Neural cell (in vitro differentiated cells): ENCODE measurements at regions not wholly inside any gene's neighbourhood (a gene's known extent, or its start where the extent isn't known, plus 50 kb on each side); places are given as distances from the start of the nearest gene placed in this dataset.

Experiments
- H2AFZ ChIP-seq: fragments of 200-600, 300-800 bp; sonication (generic), shearing (Covaris generic); 2 replicates; pipeline ENCODE4 v1.6.0; 2014; ENCODE audit warnings: low read depth, mild to moderate bottlenecking, antibody characterized with exemption, low read length, moderate library complexity
- H3F3A ChIP-seq: fragments of 200-600 bp; shearing (Covaris generic); 2 replicates; pipeline ENCODE4 v1.6.1; 2016; ENCODE audit warnings: mild to moderate bottlenecking, moderate library complexity, mixed read lengths, antibody characterized with exemption, low read length; ENCODE audit not compliant: insufficient read depth, poor library complexity, severe bottlenecking
- H3K27ac ChIP-seq: fragments of 200-600, 300-800 bp; sonication (generic), shearing (Covaris generic); 2 replicates; pipeline ENCODE4 v1.5.1; 2014; ENCODE audit warnings: mild to moderate bottlenecking, low read length, moderate library complexity
- H3K27me3 ChIP-seq: fragments of 300-800, 200-600 bp; sonication (generic), shearing (Covaris generic); 2 replicates; pipeline ENCODE4 v1.6.0; 2014; ENCODE audit warnings: mild to moderate bottlenecking, low read depth, low read length, moderate library complexity; ENCODE audit not compliant: insufficient read depth
- H3K36me3 ChIP-seq: fragments of 300-800, 200-600 bp; sonication (generic), shearing (Covaris generic); 2 replicates; pipeline ENCODE4 v1.5.1; 2014; ENCODE audit warnings: mild to moderate bottlenecking, antibody characterized with exemption, low read length, moderate library complexity; ENCODE audit not compliant: insufficient read depth
- H3K4me2 ChIP-seq: fragments of 300-800, 200-600 bp; sonication (generic), shearing (Covaris generic); 2 replicates; pipeline ENCODE4 v1.6.0; 2014; ENCODE audit warnings: mild to moderate bottlenecking, low read length
- H3K4me3 ChIP-seq: fragments of 300-800, 200-600 bp; sonication (generic), shearing (Covaris generic); 2 replicates; pipeline ENCODE4 v1.5.1; 2014; ENCODE audit warnings: mild to moderate bottlenecking, low read length, moderate library complexity
- H3K79me2 ChIP-seq: fragments of 200-600 bp; shearing (Covaris generic); replicated peaks from 2 replicates; pipeline ENCODE4 v1.6.0; 2014; ENCODE audit warnings: mild to moderate bottlenecking, low read length, moderate library complexity; ENCODE audit not compliant: insufficient read depth
- H3K9ac ChIP-seq: fragments of 300-800, 200-600 bp; sonication (generic), shearing (Covaris generic); 2 replicates; pipeline ENCODE4 v1.6.1; 2016; ENCODE audit warnings: mild to moderate bottlenecking, low read length, mixed read lengths
- H3K9me2 ChIP-seq: fragments of 200-600 bp; shearing (Covaris generic); 2 replicates; pipeline ENCODE4 v1.6.1; 2016; ENCODE audit warnings: mild to moderate bottlenecking, low read length, mixed read lengths; ENCODE audit not compliant: insufficient read depth
- H3K9me3 ChIP-seq: fragments of 200-600, 300-800 bp; sonication (generic), shearing (Covaris generic); 2 replicates; pipeline ENCODE4 v1.6.1; 2016; ENCODE audit warnings: mild to moderate bottlenecking, mixed run types, low read length, moderate library complexity, mixed read lengths
- H4K20me1 ChIP-seq: fragments of 200-600 bp; shearing (Covaris generic); 2 replicates; pipeline ENCODE4 v1.6.1; 2016; ENCODE audit warnings: mild to moderate bottlenecking, mixed run types; ENCODE audit not compliant: insufficient read depth
- EP300 ChIP-seq: fragments of 450-650 bp; conservative IDR thresholded peaks from 2 replicates; pipeline ENCODE4 v1.6.1; 2014; ENCODE audit warnings: antibody characterized with exemption, mild to moderate bottlenecking, moderate library complexity; ENCODE audit not compliant: poor library complexity, severe bottlenecking
- EZH2 ChIP-seq: fragments of 200-600, 300-800 bp; shearing (Covaris generic), sonication (generic); IDR thresholded peaks from 2 replicates; pipeline ENCODE4 v1.6.1; 2014; ENCODE audit warnings: antibody characterized with exemption, low read length, borderline replicate concordance, mild to moderate bottlenecking; ENCODE audit not compliant: insufficient read depth, poor library complexity, severe bottlenecking
- MXI1 ChIP-seq: fragments of 450-650 bp; conservative IDR thresholded peaks from 2 replicates; pipeline ENCODE4 v1.6.1; 2014; ENCODE audit warnings: antibody characterized with exemption, mild to moderate bottlenecking; ENCODE audit not compliant: poor library complexity, severe bottlenecking
- POLR2AphosphoS5 ChIP-seq: IDR thresholded peaks from 2 replicates; pipeline ENCODE4 v1.6.1; 2012
- RAD21 ChIP-seq: fragments of 450-650 bp; conservative IDR thresholded peaks from 2 replicates; pipeline ENCODE4 v1.6.1; 2014; ENCODE audit warnings: antibody characterized with exemption, mild to moderate bottlenecking, moderate library complexity
- SMC3 ChIP-seq: fragments of 450-650 bp; conservative IDR thresholded peaks from 2 replicates; pipeline ENCODE4 v1.6.1; 2014; ENCODE audit warnings: antibody characterized with exemption, mild to moderate bottlenecking, moderate library complexity; ENCODE audit not compliant: poor library complexity
- TAF1 ChIP-seq: IDR thresholded peaks from 2 replicates; pipeline ENCODE4 v1.6.1; 2012; ENCODE audit warnings: low read depth
- TF ChIP-seq, protein P1 (sequence below): fragments of 450-650 bp; IDR thresholded peaks from 2 replicates; pipeline ENCODE4 v1.5.1; 2014; ENCODE audit warnings: antibody characterized with exemption, mild to moderate bottlenecking, moderate library complexity; ENCODE audit not compliant: poor library complexity, severe bottlenecking
- TF ChIP-seq, protein P2 (sequence below): IDR thresholded peaks from 2 replicates; pipeline ENCODE4 v1.6.1; 2012; ENCODE audit warnings: borderline replicate concordance

DNA sequence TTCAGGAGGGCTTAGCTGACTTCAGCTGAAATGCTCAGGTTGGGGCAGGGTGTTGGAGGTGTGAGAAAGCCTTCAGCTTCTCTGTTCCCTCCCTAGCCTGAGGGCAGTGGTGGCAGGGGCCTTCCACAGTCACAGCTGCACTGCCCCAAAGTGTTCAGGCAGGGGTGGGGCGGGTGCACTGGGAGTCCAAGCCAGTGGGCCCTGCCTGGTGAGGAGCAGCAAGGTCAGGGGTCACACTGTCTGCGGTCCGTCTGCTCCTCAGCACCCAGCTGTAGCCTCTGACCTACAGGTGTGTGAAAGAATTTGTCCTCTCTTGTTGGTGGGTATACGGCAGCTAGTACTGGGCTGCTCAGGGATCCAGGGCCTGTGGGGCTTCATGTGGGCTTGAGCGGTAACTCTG, 490.4 kb upstream of the NCAM2 start:
- no peak overlapping the region for H2AFZ ChIP-seq
- H3K27me3 ChIP-seq = no peaks in the 10 kb centered on the region
- no peaks in the 10 kb centered on the region for H3K9me3 ChIP-seq
- TF ChIP-seq RAD21 = no peak
- no peak for TF ChIP-seq MXI1
- no peak for TF ChIP-seq POLR2AphosphoS5
- TF ChIP-seq SMC3 = no peak
- no peak for TF ChIP-seq EZH2
- TF ChIP-seq, protein P1, sequence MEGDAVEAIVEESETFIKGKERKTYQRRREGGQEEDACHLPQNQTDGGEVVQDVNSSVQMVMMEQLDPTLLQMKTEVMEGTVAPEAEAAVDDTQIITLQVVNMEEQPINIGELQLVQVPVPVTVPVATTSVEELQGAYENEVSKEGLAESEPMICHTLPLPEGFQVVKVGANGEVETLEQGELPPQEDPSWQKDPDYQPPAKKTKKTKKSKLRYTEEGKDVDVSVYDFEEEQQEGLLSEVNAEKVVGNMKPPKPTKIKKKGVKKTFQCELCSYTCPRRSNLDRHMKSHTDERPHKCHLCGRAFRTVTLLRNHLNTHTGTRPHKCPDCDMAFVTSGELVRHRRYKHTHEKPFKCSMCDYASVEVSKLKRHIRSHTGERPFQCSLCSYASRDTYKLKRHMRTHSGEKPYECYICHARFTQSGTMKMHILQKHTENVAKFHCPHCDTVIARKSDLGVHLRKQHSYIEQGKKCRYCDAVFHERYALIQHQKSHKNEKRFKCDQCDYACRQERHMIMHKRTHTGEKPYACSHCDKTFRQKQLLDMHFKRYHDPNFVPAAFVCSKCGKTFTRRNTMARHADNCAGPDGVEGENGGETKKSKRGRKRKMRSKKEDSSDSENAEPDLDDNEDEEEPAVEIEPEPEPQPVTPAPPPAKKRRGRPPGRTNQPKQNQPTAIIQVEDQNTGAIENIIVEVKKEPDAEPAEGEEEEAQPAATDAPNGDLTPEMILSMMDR = no peak
- TF ChIP-seq TAF1 = no peak
- TF ChIP-seq EP300 = no peak
- H3F3A ChIP-seq = no peaks in the 10 kb centered on the region
- H3K4me2 ChIP-seq = no peak overlapping the region
- H4K20me1 ChIP-seq = no peaks in the 10 kb centered on the region
- no peak overlapping the region for H3K9ac ChIP-seq
- no peak overlapping the region for H3K4me3 ChIP-seq
- H3K9me2 ChIP-seq = no peaks in the 10 kb centered on the region
- no peak overlapping the region for H3K27ac ChIP-seq
- H3K79me2 ChIP-seq = no peaks in the 10 kb centered on the region
- H3K36me3 ChIP-seq = no peaks in the 10 kb centered on the region

DNA sequence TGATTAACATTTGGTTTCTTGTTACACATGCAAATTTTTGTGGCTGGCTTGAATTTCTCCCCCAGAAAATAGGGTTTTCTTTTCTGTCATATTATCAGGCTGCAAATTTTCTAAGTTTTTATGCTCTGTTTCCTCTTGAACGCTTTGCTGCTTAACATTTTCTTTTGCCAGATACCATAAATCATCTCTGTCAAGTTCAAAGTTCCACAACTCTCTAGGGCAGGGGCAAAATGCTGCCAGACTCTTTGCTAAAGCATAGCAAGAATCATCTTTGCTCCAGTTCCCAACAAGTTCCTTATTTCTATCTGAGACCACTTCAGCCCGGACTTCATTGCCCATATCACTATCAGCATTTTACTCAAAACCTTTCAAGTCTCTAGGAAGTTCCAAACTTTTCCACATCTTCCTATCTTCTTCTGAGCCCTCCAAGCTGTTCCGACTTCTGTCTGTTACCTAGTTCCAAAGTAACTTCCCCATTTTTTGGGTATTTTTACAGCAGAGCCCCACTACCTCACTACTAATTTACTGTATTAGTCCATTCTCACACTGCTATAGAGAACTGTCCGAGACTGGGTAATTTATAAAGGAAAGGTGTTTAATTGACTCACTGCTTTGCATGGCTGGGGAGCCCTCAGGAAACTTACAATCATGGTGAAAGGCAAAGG, 486.9 kb upstream of the NCAM2 start:
- H3K9me2 ChIP-seq = no peaks in the 10 kb centered on the region
- no peaks in the 10 kb centered on the region for H3K36me3 ChIP-seq
- H3K27me3 ChIP-seq = no peaks in the 10 kb centered on the region
- H3K9ac ChIP-seq = no peak overlapping the region
- no peak overlapping the region for H2AFZ ChIP-seq
- no peaks in the 10 kb centered on the region for H3F3A ChIP-seq
- no peaks in the 10 kb centered on the region for H3K79me2 ChIP-seq
- no peak overlapping the region for H3K4me2 ChIP-seq
- H3K4me3 ChIP-seq = no peak overlapping the region
- H4K20me1 ChIP-seq = no peaks in the 10 kb centered on the region
- H3K27ac ChIP-seq = no peak overlapping the region
- no peaks in the 10 kb centered on the region for H3K9me3 ChIP-seq
- TF ChIP-seq POLR2AphosphoS5 (no peak), MXI1 (no peak), TAF1 (no peak), SMC3 (no peak), EP300 (no peak), RAD21 (no peak), EZH2 (no peak)
- TF ChIP-seq, protein P2, sequence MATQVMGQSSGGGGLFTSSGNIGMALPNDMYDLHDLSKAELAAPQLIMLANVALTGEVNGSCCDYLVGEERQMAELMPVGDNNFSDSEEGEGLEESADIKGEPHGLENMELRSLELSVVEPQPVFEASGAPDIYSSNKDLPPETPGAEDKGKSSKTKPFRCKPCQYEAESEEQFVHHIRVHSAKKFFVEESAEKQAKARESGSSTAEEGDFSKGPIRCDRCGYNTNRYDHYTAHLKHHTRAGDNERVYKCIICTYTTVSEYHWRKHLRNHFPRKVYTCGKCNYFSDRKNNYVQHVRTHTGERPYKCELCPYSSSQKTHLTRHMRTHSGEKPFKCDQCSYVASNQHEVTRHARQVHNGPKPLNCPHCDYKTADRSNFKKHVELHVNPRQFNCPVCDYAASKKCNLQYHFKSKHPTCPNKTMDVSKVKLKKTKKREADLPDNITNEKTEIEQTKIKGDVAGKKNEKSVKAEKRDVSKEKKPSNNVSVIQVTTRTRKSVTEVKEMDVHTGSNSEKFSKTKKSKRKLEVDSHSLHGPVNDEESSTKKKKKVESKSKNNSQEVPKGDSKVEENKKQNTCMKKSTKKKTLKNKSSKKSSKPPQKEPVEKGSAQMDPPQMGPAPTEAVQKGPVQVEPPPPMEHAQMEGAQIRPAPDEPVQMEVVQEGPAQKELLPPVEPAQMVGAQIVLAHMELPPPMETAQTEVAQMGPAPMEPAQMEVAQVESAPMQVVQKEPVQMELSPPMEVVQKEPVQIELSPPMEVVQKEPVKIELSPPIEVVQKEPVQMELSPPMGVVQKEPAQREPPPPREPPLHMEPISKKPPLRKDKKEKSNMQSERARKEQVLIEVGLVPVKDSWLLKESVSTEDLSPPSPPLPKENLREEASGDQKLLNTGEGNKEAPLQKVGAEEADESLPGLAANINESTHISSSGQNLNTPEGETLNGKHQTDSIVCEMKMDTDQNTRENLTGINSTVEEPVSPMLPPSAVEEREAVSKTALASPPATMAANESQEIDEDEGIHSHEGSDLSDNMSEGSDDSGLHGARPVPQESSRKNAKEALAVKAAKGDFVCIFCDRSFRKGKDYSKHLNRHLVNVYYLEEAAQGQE = no peak
- TF ChIP-seq, protein P1 = no peak
